ENCODE measurements at regions not wholly inside any gene's neighbourhood (a gene's known extent, or its start where the extent isn't known, plus 50 kb on each side); places are given as distances from the start of the nearest gene placed in this dataset.

DNA sequence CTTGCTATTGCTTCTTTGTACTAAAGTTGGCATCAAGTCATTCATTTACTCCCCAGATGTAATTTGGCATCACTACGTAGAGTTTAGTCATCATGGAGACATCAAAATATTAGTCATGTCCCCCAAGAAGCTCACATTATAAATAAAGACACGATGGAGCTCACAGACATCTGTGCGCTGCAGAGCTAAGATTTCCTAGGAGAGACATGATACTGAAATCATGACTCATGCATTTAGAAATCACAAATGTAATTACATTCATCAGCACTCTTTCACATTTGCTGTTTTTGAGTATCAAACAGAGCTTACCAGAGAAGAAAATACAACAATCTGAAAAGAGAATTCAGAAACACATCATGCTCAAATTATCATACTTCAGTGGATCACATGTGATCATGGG, 169.8 kb downstream of the LRIG3 start (continued):
- TF ChIP-seq BHLHE40 (IDR thresholded peaks at IDR 0.05; ENCODE audit: low read depth, low read length): peak; percentile 72; the same call in 1 of the 2 replicates

DNA sequence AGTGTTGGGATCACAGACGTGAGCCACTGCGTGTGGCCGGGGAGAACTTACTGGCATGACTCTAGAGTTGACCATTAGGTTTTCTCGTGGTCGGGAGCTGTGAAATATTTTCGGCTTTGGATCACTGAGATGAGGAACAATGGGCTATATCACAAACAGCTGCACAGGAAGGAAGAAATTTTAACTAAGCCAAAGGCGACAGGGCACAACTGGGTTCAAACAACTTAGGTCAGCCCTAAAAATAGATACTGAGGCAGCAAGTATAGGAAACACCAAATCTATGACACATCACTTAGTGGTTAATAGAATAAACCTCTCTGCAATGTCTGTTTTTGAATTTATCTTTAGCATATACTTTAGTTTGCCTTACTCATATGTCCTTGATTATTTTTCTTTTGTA, 162.9 kb downstream of the LRIG3 start:
- H3K14ac ChIP-seq (replicated peaks; ENCODE audit: low read depth, low read length): no peak overlapping the region
- no peak overlapping the region for H3K4me3 ChIP-seq (ENCODE audit: insufficient read depth, low read depth, low read length)
- H4K5ac ChIP-seq (ENCODE audit: low read depth, low read length): peak overlapping the region; percentile 11; the same call in 1 of the 2 replicates
- H3K79me1 ChIP-seq (ENCODE audit: low read depth in 1 of 2, low read length in 2 of 2): no peaks in the 10 kb centered on the region
- H3K23ac ChIP-seq (ENCODE audit: low read depth, low read length): no peak overlapping the region
- no peak overlapping the region for H3K9ac ChIP-seq (ENCODE audit: low read depth, low read length)
- peaks cover 2% of the 10 kb centered on the region; the same call in 1 of the 2 replicates for H3K9me3 ChIP-seq (ENCODE audit: control insufficient read depth, insufficient read depth, low read length)
- CTCF ChIA-PET: no interaction called here
- H2AFZ ChIP-seq (replicated peaks; ENCODE audit: low read length, poor library complexity): no peak overlapping the region
- no peaks in the 10 kb centered on the region for H3K27me3 ChIP-seq (ENCODE audit: control insufficient read depth, insufficient read depth, low read length)
- no peaks in the 10 kb centered on the region for H4K20me1 ChIP-seq (ENCODE audit: insufficient read depth, low read length)
- no peak overlapping the region for H2AK9ac ChIP-seq (replicated peaks; ENCODE audit: low read depth, low read length, poor library complexity)
- H4K8ac ChIP-seq (ENCODE audit: low read depth in 2 of 2, low read length in 2 of 2): peak overlapping the region; percentile 43 to 88; a peak in 3 of 4 replicates
- peak overlapping the region; percentile 93; the same call in 1 of the 2 replicates for H2BK20ac ChIP-seq (ENCODE audit: low read depth, low read length)
- ATAC-seq (ENCODE audit: low read depth) (peak; percentile 91), DNase-seq (peak; percentile 98)
- H2BK5ac ChIP-seq (ENCODE audit: low read depth, low read length, poor library complexity, severe bottlenecking): peak overlapping the region; percentile 88
- H2BK120ac ChIP-seq (ENCODE audit: low read depth, low read length): peak overlapping the region; percentile 98
- intact Hi-C loops (cut with micrococcal nuclease): loop anchor here (5.0 kb wide), 1 partner anchor 160 kb away; no protein-coding TSS in a partner anchor
- H2AK5ac ChIP-seq (ENCODE audit: low read depth, low read length): peak overlapping the region; percentile 96; the same call in 1 of the 2 replicates
- H3K4ac ChIP-seq (ENCODE audit: low read depth, low read length): peak overlapping the region; percentile 96
- H2BK15ac ChIP-seq (ENCODE audit: low read depth, low read length): peak overlapping the region; percentile 89; the same call in 2 of the 3 replicates
- H3K4me2 ChIP-seq (ENCODE audit: low read depth, low read length): no peak overlapping the region
- dilution Hi-C loops (cut with HindIII; ENCODE audit: low sequenced_read_pairs, unreplicated experiment): no loop called here
- BruUV-seq (replicated peaks): no TSS peak
- peak overlapping the region; percentile 99; the same call in 1 of the 2 replicates for H3K18ac ChIP-seq (ENCODE audit: low read depth, low read length)
- H3K9me1 ChIP-seq (ENCODE audit: insufficient read depth, low read length): peaks cover 3% of the 10 kb centered on the region
- no peak overlapping the region for H3K56ac ChIP-seq (ENCODE audit: extremely low read depth, insufficient read depth, low read length)
- H3K36me3 ChIP-seq (ENCODE audit: control insufficient read depth, insufficient read depth, low read length): no peaks in the 10 kb centered on the region
- in situ Hi-C loops (cut with MboI; ENCODE audit: low sequenced_read_pairs): loop anchor here (10.0 kb wide), 1 partner anchor 193 kb away; no protein-coding TSS in a partner anchor
- 16% methylated on average over 5 of the region's 7 CpGs; no CpG with 5 or more reads in 1 of the 2 experiments for WGBS, 2 experiments (ENCODE audit: extremely low coverage in 2 of 2, insufficient read length in 1 of 2)
- peaks cover 5% of the 10 kb centered on the region; the same call in 1 of the 2 replicates for H3K4me1 ChIP-seq (ENCODE audit: control insufficient read depth, insufficient read depth, low read length)
- H4K91ac ChIP-seq (ENCODE audit: insufficient read depth, low read depth, low read length): peak overlapping the region; percentile 90
- POLR2A ChIA-PET (ENCODE audit: unreplicated experiment): no interaction called here
- TF ChIP-seq FOS (IDR thresholded peaks at IDR 0.05; ENCODE audit: low read depth, low read length) (peak; percentile 91), CHD1 (IDR thresholded peaks at IDR 0.05; ENCODE audit: low read depth, low read length) (no peak), POLR2A (IDR thresholded peaks at IDR 0.05; ENCODE audit: low read depth, low read length) (no peak), NFE2L2 (IDR thresholded peaks at IDR 0.05; ENCODE audit: low read depth, low read length) (peak; percentile 27; the same call in 1 of the 2 replicates), MXI1 (IDR thresholded peaks at IDR 0.05; ENCODE audit: borderline replicate concordance, low read depth, low read length) (no peak), RCOR1 (IDR thresholded peaks at IDR 0.05; ENCODE audit: insufficient replicate concordance, low read length) (peak; percentile 86), BHLHE40 (IDR thresholded peaks at IDR 0.05; ENCODE audit: low read depth, low read length) (peak; percentile 20; the same call in 1 of the 2 replicates), ELK1 (IDR thresholded peaks at IDR 0.05; ENCODE audit: borderline replicate concordance, low read depth, low read length) (no peak), SMC3 (IDR thresholded peaks at IDR 0.05; ENCODE audit: low read depth, low read length) (no peak), RFX5 (IDR thresholded peaks at IDR 0.05; ENCODE audit: low read depth, low read length) (no peak), MAFK (IDR thresholded peaks at IDR 0.05; ENCODE audit: low read depth, low read length) (0 out of 2 replicates have a peak, but pooled peaks have one; percentile 57), CEBPB (IDR thresholded peaks at IDR 0.05; ENCODE audit: low read depth, low read length) (peak; percentile 54; the same call in 1 of the 2 replicates), RAD21 (IDR thresholded peaks at IDR 0.05; ENCODE audit: low read length) (no peak)
- TF ChIP-seq, protein P1, sequence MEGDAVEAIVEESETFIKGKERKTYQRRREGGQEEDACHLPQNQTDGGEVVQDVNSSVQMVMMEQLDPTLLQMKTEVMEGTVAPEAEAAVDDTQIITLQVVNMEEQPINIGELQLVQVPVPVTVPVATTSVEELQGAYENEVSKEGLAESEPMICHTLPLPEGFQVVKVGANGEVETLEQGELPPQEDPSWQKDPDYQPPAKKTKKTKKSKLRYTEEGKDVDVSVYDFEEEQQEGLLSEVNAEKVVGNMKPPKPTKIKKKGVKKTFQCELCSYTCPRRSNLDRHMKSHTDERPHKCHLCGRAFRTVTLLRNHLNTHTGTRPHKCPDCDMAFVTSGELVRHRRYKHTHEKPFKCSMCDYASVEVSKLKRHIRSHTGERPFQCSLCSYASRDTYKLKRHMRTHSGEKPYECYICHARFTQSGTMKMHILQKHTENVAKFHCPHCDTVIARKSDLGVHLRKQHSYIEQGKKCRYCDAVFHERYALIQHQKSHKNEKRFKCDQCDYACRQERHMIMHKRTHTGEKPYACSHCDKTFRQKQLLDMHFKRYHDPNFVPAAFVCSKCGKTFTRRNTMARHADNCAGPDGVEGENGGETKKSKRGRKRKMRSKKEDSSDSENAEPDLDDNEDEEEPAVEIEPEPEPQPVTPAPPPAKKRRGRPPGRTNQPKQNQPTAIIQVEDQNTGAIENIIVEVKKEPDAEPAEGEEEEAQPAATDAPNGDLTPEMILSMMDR (conservative IDR thresholded peaks at IDR 0.05; ENCODE audit: low read depth, low read length): no peak
- peak overlapping the region; percentile 38 for H3K27ac ChIP-seq (ENCODE audit: insufficient read depth, low read length)
